ENCODE measurements at regions not wholly inside any gene's neighbourhood (a gene's known extent, or its start where the extent isn't known, plus 50 kb on each side); places are given as distances from the start of the nearest gene placed in this dataset.

- Histone ChIP-seq H4K20me1 (ENCODE audit: insufficient read depth) (no peaks in the 10 kb centered on the region), H3K9me3 (ENCODE audit: control insufficient read depth in 1 of 2, insufficient read depth in 1 of 2, low read depth in 1 of 2, low read length in 2 of 2) (peaks cover 12 to 26% of the 10 kb centered on the region in 2 experiments; a peak in 2 of 4 replicates), H3K4me2 (ENCODE audit: low read length) (no peak overlapping the region), H3K79me2 (ENCODE audit: insufficient read depth, low read length) (no peaks in the 10 kb centered on the region), H3K27me3 (ENCODE audit: insufficient read depth, low read length) (no peaks in the 10 kb centered on the region), H3K4me1 (ENCODE audit: control insufficient read depth in 1 of 2, insufficient read depth in 2 of 2, low read length in 2 of 2) (no peaks in the 10 kb centered on the region), H3K9ac (ENCODE audit: low read length) (no peak overlapping the region), H3K27ac (ENCODE audit: low read depth, low read length) (no peak overlapping the region), H3K36me3 (ENCODE audit: control insufficient read depth in 1 of 2, insufficient read depth in 2 of 2, low read length in 2 of 2) (no peaks in the 10 kb centered on the region), H3K4me3 (replicated peaks in 1 of 2; ENCODE audit: low read depth in 1 of 2, low read length in 2 of 2) (no peak overlapping the region), H2AFZ (ENCODE audit: low read depth, low read length, poor library complexity, severe bottlenecking) (no peak overlapping the region), H3K9me2 (ENCODE audit: insufficient read depth) (no peaks in the 10 kb centered on the region)
- DNase-seq (ENCODE audit: low read depth, low spot score) (no peak), ATAC-seq (no peak)
- CTCF ChIA-PET = no interaction called here
- POLR2A ChIA-PET = no interaction called here
- no TSS peak for BruUV-seq (replicated peaks)
- RAD21 ChIA-PET (ENCODE audit: low non-redundant PET in 1 of 2, low total read pairs in 2 of 2, uncharacterized antibody in 2 of 2, unreplicated experiment in 2 of 2) = no interaction called here
- intact Hi-C loops (cut with micrococcal nuclease) = no loop called here
- TF ChIP-seq SRF (IDR thresholded peaks at IDR 0.05; ENCODE audit: low read depth) = no peak
Observed at GRCh38 chr7:49400891-49401550, 372.4 kb upstream of the VWC2 start.

DNA sequence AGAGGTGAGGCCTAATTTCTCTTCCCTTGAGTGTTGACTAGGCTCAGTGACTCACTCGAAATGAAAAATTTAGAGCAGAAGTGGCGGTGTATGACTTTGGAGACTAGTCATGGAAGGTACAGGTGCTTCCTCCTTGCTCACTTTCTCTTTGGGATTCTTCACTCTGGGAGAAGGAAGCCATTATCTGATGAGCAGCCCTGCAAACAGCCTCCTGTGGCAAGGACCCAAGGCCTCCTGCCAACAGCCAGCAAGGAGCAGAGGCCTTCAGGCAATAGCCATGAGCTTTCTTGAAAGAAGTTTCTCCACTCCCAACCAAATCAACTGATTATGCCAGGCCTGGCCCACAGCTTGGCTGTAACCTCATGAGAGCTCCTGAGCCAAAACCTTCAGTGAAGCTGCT, 369.6 kb upstream of the VWC2 start:
- Histone ChIP-seq H3K4me1 (ENCODE audit: control insufficient read depth in 1 of 2, insufficient read depth in 2 of 2, low read length in 2 of 2) (no peaks in the 10 kb centered on the region), H3K27me3 (ENCODE audit: insufficient read depth, low read length) (no peaks in the 10 kb centered on the region), H4K20me1 (ENCODE audit: insufficient read depth) (no peaks in the 10 kb centered on the region), H3K4me3 (replicated peaks in 1 of 2; ENCODE audit: low read depth in 1 of 2, low read length in 2 of 2) (no peak overlapping the region), H3K9ac (ENCODE audit: low read length) (no peak overlapping the region), H3K79me2 (ENCODE audit: insufficient read depth, low read length) (no peaks in the 10 kb centered on the region), H3K9me2 (ENCODE audit: insufficient read depth) (no peaks in the 10 kb centered on the region), H2AFZ (ENCODE audit: low read depth, low read length, poor library complexity, severe bottlenecking) (no peak overlapping the region), H3K4me2 (ENCODE audit: low read length) (no peak overlapping the region), H3K9me3 (ENCODE audit: control insufficient read depth in 1 of 2, insufficient read depth in 1 of 2, low read depth in 1 of 2, low read length in 2 of 2) (peaks cover 4 to 12% of the 10 kb centered on the region in 2 experiments; a peak in 2 of 4 replicates), H3K36me3 (ENCODE audit: control insufficient read depth in 1 of 2, insufficient read depth in 2 of 2, low read length in 2 of 2) (no peaks in the 10 kb centered on the region), H3K27ac (ENCODE audit: low read depth, low read length) (no peak overlapping the region)
- no TSS peak for BruUV-seq (replicated peaks)
- no peak for ATAC-seq
- intact Hi-C loops (cut with micrococcal nuclease) = no loop called here
- ChIA-PET POLR2A (no interaction called here), RAD21 (ENCODE audit: low non-redundant PET in 1 of 2, low total read pairs in 2 of 2, uncharacterized antibody in 2 of 2, unreplicated experiment in 2 of 2) (no interaction called here), CTCF (no interaction called here)
- no peak for DNase-seq (ENCODE audit: low read depth, low spot score)
- TF ChIP-seq EZH2 (IDR thresholded peaks at IDR 0.05) (no peak), POLR2AphosphoS5 (IDR thresholded peaks at IDR 0.05; ENCODE audit: low read depth, low read length) (no peak), ZNF274 (IDR thresholded peaks at IDR 0.05; ENCODE audit: low read depth, low read length) (no peak), ZBTB33 (IDR thresholded peaks at IDR 0.05; ENCODE audit: extremely low read depth, insufficient replicate concordance, low read length) (no peak), ELF1 (IDR thresholded peaks at IDR 0.05; ENCODE audit: borderline replicate concordance, low read depth) (no peak), EGR1 (IDR thresholded peaks at IDR 0.05; ENCODE audit: low read depth) (no peak), SP1 (IDR thresholded peaks at IDR 0.05; ENCODE audit: low read depth) (no peak), TCF7L2 (IDR thresholded peaks at IDR 0.05; ENCODE audit: borderline replicate concordance, extremely low read depth, insufficient read depth, insufficient read length) (no peak), ZFX (IDR thresholded peaks at IDR 0.05) (no peak), ATF3 (IDR thresholded peaks at IDR 0.05) (no peak), FOSL1 (IDR thresholded peaks at IDR 0.05; ENCODE audit: low read depth) (no peak)
- TF ChIP-seq, protein P1, sequence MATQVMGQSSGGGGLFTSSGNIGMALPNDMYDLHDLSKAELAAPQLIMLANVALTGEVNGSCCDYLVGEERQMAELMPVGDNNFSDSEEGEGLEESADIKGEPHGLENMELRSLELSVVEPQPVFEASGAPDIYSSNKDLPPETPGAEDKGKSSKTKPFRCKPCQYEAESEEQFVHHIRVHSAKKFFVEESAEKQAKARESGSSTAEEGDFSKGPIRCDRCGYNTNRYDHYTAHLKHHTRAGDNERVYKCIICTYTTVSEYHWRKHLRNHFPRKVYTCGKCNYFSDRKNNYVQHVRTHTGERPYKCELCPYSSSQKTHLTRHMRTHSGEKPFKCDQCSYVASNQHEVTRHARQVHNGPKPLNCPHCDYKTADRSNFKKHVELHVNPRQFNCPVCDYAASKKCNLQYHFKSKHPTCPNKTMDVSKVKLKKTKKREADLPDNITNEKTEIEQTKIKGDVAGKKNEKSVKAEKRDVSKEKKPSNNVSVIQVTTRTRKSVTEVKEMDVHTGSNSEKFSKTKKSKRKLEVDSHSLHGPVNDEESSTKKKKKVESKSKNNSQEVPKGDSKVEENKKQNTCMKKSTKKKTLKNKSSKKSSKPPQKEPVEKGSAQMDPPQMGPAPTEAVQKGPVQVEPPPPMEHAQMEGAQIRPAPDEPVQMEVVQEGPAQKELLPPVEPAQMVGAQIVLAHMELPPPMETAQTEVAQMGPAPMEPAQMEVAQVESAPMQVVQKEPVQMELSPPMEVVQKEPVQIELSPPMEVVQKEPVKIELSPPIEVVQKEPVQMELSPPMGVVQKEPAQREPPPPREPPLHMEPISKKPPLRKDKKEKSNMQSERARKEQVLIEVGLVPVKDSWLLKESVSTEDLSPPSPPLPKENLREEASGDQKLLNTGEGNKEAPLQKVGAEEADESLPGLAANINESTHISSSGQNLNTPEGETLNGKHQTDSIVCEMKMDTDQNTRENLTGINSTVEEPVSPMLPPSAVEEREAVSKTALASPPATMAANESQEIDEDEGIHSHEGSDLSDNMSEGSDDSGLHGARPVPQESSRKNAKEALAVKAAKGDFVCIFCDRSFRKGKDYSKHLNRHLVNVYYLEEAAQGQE (IDR thresholded peaks at IDR 0.05; ENCODE audit: low read depth) = no peak
